Vagina (tissue), 2 donors: ENCODE measurements at regions not wholly inside any gene's neighbourhood (a gene's known extent, or its start where the extent isn't known, plus 50 kb on each side); places are given as distances from the start of the nearest gene placed in this dataset.

Experiments used
- CTCF ChIP-seq, 3 experiments: fragments of 450-650 bp in 2 of 3; fragments of 200-600 bp in 1 of 3; sonication (generic) in 1 of 3; IDR thresholded peaks; one replicate each; pipeline ENCODE4 v1.5.1; 2017 to 2019; ENCODE audit warnings: antibody characterized with exemption in 3 of 3, mild to moderate bottlenecking in 2 of 3, moderate library complexity in 2 of 3
- POLR2A ChIP-seq, 2 donors: fragments of 450-650 bp; IDR thresholded peaks; one replicate each; pipeline ENCODE4 v1.6.1; 2017; ENCODE audit warnings: antibody characterized with exemption in 2 of 2, mild to moderate bottlenecking in 2 of 2, moderate library complexity in 2 of 2
- POLR2AphosphoS5 ChIP-seq, 2 donors: sonication (generic); formaldehyde crosslinking; IDR thresholded peaks; one replicate each; pipeline ENCODE4 v1.9.0; 2017; ENCODE audit warnings: antibody characterized with exemption in 2 of 2, mild to moderate bottlenecking in 2 of 2, low read depth in 1 of 2; ENCODE audit not compliant: insufficient read depth in 1 of 2

- TF ChIP-seq CTCF (IDR thresholded peaks at IDR 0.05) = peak in 2 of 3 experiments; percentile 35 to 47
- TF ChIP-seq POLR2A (IDR thresholded peaks at IDR 0.05) = no peak
- TF ChIP-seq POLR2AphosphoS5 (IDR thresholded peaks at IDR 0.05; ENCODE audit: insufficient read depth in 1 of 2, low read depth in 1 of 2) = no peak
Observed at GRCh38 chr1:68600049-68600661, 103.3 kb upstream of the DEPDC1 start.
